ENCODE measurements at regions not wholly inside any gene's neighbourhood (a gene's known extent, or its start where the extent isn't known, plus 50 kb on each side); places are given as distances from the start of the nearest gene placed in this dataset.

DNA sequence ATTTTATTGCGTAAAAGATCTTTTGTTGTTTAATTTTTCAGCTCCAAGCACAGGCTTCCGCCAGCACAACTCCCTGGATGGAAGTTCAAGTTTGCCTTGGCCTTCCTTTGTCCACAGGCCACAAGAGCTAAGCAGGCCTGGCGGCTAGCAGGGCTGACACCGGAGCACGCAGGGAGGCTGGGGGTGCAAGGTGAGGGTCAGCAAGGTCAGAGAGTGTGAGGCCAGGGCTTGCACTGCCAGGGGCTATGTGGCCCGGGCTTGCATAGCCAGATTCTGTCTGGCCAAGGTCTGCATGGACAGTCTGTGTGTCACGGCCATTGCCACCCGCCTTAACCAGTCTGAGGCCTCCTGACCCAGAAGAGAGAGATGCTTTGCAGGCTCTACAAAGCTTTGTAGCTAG is 123.9 kb downstream of the BCOR start:
- TF ChIP-seq, protein P1, sequence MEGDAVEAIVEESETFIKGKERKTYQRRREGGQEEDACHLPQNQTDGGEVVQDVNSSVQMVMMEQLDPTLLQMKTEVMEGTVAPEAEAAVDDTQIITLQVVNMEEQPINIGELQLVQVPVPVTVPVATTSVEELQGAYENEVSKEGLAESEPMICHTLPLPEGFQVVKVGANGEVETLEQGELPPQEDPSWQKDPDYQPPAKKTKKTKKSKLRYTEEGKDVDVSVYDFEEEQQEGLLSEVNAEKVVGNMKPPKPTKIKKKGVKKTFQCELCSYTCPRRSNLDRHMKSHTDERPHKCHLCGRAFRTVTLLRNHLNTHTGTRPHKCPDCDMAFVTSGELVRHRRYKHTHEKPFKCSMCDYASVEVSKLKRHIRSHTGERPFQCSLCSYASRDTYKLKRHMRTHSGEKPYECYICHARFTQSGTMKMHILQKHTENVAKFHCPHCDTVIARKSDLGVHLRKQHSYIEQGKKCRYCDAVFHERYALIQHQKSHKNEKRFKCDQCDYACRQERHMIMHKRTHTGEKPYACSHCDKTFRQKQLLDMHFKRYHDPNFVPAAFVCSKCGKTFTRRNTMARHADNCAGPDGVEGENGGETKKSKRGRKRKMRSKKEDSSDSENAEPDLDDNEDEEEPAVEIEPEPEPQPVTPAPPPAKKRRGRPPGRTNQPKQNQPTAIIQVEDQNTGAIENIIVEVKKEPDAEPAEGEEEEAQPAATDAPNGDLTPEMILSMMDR (conservative IDR thresholded peaks at IDR 0.05; ENCODE audit: low read depth, low read length) = no peak
- H3K4me3 ChIP-seq (ENCODE audit: low read length) = no peak overlapping the region
- no peak for DNase-seq (ENCODE audit: low read depth)

- no peak for DNase-seq (ENCODE audit: low read depth)
- no peak overlapping the region for H3K4me3 ChIP-seq (ENCODE audit: low read length)
- TF ChIP-seq, protein P1 (conservative IDR thresholded peaks at IDR 0.05; ENCODE audit: low read depth, low read length) = no peak
Observed at GRCh38 chrX:39974270-39974669, 123.5 kb downstream of the BCOR start.

DNA sequence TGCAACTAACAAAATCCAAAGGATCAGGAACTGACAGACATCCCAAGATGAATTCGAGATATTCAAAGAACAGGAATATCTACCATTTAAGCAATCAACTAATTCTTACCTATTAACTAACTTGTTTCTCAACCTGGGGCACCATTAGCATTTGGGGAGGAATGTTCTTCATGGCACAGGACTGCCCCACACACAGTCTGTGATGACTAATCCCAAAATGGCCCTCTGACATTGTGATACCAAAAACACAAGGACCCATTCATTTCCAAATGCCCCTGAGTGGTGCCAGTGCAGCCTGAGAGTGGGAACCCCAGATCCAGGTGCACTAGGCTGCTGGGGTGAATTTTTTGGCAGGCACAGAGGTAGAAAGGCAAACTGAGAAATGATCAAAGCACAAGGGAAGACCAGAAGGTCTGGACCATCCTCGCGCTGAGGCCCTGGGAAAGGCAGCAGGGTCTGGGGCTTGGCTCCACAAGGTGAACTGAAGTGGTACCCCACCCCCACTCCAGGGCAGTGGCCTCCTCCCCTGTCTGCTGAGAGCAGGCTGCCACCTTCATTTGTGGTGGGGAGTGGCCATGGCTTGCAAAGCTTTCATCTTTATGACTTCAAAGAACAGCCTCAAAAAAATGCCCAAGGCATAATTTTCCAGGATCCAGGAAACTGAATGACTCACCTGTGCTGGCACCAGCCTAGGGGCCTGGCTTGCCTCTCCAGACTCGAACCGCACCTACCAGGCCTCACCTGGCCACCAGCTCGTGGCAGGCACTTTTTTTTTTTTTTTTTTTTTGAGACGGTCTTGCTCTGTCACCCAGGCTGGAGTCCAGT is 122.4 kb downstream of the BCOR start:
- no peak for DNase-seq (ENCODE audit: low read depth)
- H3K4me3 ChIP-seq (ENCODE audit: low read length) = no peak overlapping the region
- TF ChIP-seq, protein P1 (conservative IDR thresholded peaks at IDR 0.05; ENCODE audit: low read depth, low read length) = no peak

DNA sequence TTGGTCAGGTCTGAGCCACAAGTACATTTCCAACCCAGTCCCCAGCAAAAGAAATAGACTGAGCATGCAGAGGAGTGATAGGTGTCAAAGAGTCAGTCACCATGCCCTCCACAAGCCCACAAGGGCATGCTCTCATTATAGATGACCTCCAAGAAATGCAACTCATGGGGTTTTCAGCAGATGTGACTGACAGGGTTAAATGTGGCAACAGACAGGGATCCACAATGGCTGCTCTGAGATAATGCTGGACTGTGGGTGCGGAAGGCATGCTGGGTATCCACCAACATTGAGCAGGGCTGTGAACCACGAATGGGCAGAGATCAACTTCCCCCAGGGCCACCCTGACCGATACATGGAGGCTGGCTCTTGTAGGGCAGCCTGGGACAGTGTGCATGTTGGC is 115.8 kb downstream of the BCOR start:
- no peak overlapping the region for H3K4me3 ChIP-seq (ENCODE audit: low read length)
- DNase-seq (ENCODE audit: low read depth) = no peak
- TF ChIP-seq, protein P1 (conservative IDR thresholded peaks at IDR 0.05; ENCODE audit: low read depth, low read length) = no peak

DNA sequence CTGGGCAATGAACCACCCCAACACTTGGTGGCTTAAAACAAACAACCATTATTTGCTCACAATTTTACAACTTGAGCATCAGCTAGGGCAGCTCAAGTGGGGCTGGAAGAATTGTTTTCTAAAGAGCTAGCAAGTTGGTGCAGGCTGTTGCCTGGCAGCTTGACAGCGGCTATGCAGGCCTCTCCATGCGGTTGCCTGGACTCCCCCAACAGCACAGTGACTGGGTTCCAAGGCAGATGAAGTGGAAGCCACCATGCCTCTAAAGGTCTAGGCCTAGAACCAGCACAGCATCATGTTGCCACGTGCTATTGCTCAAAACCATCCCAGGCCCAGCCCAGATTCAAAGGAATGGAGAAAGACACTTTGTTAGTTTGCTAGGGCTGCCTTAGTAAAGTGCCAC is 114.8 kb downstream of the BCOR start:
- H3K4me3 ChIP-seq (ENCODE audit: low read length) = no peak overlapping the region
- TF ChIP-seq, protein P1 (conservative IDR thresholded peaks at IDR 0.05; ENCODE audit: low read depth, low read length) = no peak
- no peak for DNase-seq (ENCODE audit: low read depth)

- TF ChIP-seq, protein P1 (conservative IDR thresholded peaks at IDR 0.05; ENCODE audit: low read depth, low read length) = no peak
- DNase-seq (ENCODE audit: low read depth) = peak; percentile 46
- H3K4me3 ChIP-seq (ENCODE audit: low read length) = no peak overlapping the region
Observed at GRCh38 chrX:39983715-39984114, 114.0 kb downstream of the BCOR start.
